ENCODE measurements at regions not wholly inside any gene's neighbourhood (a gene's known extent, or its start where the extent isn't known, plus 50 kb on each side); places are given as distances from the start of the nearest gene placed in this dataset.
A peak's percentile ranks its signal among the peaks of the same experiment; 100 is the strongest.

GRCh38 chr1:62998845-62999649 lies 215.1 kb downstream of the ATG4C start:
- no peak overlapping the region for H3K27ac ChIP-seq
- TF ChIP-seq CTCF (conservative IDR thresholded peaks at IDR 0.05): no peak

GRCh38 chr1:63000508-63000907 lies 216.6 kb downstream of the ATG4C start:
- no peak for TF ChIP-seq CTCF (conservative IDR thresholded peaks at IDR 0.05)
- no peak overlapping the region for H3K27ac ChIP-seq

DNA sequence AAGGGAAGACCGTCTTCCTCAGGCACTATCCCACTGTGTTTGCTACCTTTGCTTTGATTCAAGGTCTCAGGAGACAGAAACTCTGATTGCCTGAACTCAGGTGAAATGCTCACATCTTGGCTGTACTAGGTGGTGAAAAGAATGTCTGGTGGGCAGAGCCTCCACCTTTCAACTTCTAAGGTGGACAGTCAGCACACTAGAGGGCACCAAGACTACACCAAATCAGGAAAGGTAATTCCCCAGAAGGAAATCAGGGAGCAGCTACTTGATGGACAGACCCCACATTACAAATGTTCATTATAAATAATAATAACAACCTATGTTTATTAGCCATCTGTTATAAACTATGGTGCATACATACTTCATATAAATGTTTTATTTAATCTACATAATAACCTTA lies 220.9 kb downstream of the ATG4C start:
- TF ChIP-seq CTCF (conservative IDR thresholded peaks at IDR 0.05): peak; percentile 67
- no peak overlapping the region for H3K27ac ChIP-seq

- TF ChIP-seq CTCF (conservative IDR thresholded peaks at IDR 0.05): no peak
- H3K27ac ChIP-seq: no peak overlapping the region
These were observed 221.9 kb downstream of the ATG4C start for GRCh38 chr1:63005812-63006211.

DNA sequence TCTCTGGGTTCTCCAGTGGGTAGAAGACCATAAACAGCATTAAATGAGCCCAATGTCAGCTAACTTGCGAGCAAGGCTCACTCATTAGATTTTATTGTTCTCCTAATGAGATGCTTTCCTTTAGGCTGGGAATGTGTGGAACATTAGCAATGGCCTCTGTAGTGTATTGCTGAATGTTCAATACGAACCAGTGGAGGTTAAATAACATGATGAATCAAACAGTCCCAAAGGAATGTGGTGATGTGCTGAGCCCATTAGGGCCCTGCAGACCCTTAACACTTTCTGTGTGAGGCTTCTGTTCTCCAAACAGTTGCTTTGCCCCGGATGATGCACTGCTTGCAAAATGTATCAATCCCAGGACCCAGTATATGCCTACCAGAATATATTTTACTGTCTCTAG lies 225.5 kb downstream of the ATG4C start:
- H3K27ac ChIP-seq: no peak overlapping the region
- no peak for TF ChIP-seq CTCF (conservative IDR thresholded peaks at IDR 0.05)

DNA sequence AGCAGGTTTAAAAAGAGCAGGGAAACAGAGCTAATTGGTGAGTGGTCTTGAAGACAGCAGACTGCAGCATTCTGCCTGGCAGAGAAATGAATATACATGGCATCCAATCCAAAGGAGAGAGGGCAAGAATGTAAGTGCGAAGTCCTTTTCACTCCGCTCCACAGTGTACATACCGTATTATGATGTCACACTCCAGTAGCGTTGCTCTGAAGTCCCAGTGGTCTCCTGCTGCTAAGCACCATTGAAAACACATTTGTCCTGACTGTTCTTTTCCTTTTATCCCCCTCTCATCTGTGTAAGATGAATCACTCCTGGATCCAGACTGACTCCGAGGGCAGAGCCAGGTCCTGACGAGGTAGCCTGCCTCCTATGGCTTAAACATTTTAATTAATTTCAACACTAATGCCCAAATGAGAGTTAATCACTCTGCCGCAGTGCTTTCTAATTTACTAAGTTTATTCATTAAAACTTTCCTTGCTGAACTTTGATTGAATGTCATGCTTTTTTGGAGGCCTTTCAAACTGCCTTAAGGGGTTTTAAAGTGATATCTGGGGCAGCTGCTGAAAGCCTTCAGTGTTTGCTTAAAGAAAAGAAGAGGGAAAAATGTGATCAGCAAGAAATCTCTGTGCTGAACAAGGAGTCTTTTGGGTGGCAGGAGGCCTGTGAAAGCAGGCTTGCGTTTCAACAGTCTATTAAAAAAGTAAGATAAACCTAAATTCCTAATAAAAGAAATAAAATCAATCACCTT lies 227.2 kb downstream of the ATG4C start:
- H3K27ac ChIP-seq: peak overlapping the region; percentile 51
- TF ChIP-seq CTCF (conservative IDR thresholded peaks at IDR 0.05): no peak

DNA sequence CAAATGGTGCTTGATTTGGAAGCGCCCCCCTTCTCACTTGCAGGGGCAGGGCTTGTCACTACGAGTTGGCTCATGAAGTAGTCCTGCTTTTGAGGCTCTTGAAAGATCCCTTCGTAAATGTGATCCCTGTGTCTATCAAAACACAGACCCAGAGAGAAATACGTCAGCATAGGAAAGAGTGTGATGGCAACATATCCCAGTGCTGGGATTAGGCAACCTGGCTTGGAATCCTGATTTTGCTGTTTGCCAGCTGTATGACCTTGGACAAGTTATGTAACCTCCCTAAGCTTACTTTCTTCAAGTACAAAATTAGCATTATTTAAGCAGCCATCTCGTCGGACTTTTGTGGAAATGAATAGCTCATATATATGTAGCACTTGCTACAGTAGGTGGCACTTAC lies 228.4 kb downstream of the ATG4C start:
- TF ChIP-seq CTCF (conservative IDR thresholded peaks at IDR 0.05): no peak
- peak overlapping the region; percentile 51 for H3K27ac ChIP-seq
